GM18498 (cell line): ENCODE measurements at regions not wholly inside any gene's neighbourhood (a gene's known extent, or its start where the extent isn't known, plus 50 kb on each side); places are given as distances from the start of the nearest gene placed in this dataset.

ENCODE experiments used
- ATAC-seq: cut with Tn5 transposase; IDR thresholded peaks from one replicate; pipeline ENCODE4 v1.9.1; 2021; ENCODE audit warnings: mild to moderate bottlenecking, moderate library complexity; ENCODE audit not compliant: unreplicated experiment

GRCh38 chr13:26456650-26457049 is 100.8 kb upstream of the WASF3 start:
- ATAC-seq: no peak

- no peak for ATAC-seq
Measured at GRCh38 chr13:26457212-26457611, 100.3 kb upstream of the WASF3 start.

- no peak for ATAC-seq
Measured at GRCh38 chr13:26458196-26458749, 99.2 kb upstream of the WASF3 start.

GRCh38 chr13:26459276-26460131 is 98.0 kb upstream of the WASF3 start:
- no peak for ATAC-seq

GRCh38 chr13:26460648-26461047 is 96.8 kb upstream of the WASF3 start:
- no peak for ATAC-seq

- no peak for ATAC-seq
Measured at GRCh38 chr13:26463296-26463695, 94.2 kb upstream of the WASF3 start.

- no peak for ATAC-seq
Measured at GRCh38 chr13:26463848-26464247, 93.6 kb upstream of the WASF3 start.

- no peak for ATAC-seq
Measured at GRCh38 chr13:26465514-26465913, 92.0 kb upstream of the WASF3 start.

GRCh38 chr13:26465954-26466353 is 91.5 kb upstream of the WASF3 start:
- no peak for ATAC-seq

GRCh38 chr13:26468265-26468801 is 89.2 kb upstream of the WASF3 start:
- no peak for ATAC-seq

GRCh38 chr13:26469602-26470001 is 87.9 kb upstream of the WASF3 start:
- no peak for ATAC-seq

- no peak for ATAC-seq
Measured at GRCh38 chr13:26471807-26472206, 85.7 kb upstream of the WASF3 start.

- ATAC-seq: no peak
Measured at GRCh38 chr13:26473571-26474230, 83.8 kb upstream of the WASF3 start.

GRCh38 chr13:26474286-26474685 is 83.2 kb upstream of the WASF3 start:
- no peak for ATAC-seq

GRCh38 chr13:26475176-26476110 is 82.0 kb upstream of the WASF3 start:
- no peak for ATAC-seq

- no peak for ATAC-seq
Measured at GRCh38 chr13:26476111-26476781, 81.2 kb upstream of the WASF3 start.

- no peak for ATAC-seq
Measured at GRCh38 chr13:26476782-26477142, 80.7 kb upstream of the WASF3 start.

GRCh38 chr13:26477681-26478080 is 79.8 kb upstream of the WASF3 start:
- no peak for ATAC-seq

GRCh38 chr13:26480246-26480855 is 77.1 kb upstream of the WASF3 start:
- no peak for ATAC-seq
